ENCODE measurements at regions not wholly inside any gene's neighbourhood (a gene's known extent, or its start where the extent isn't known, plus 50 kb on each side); places are given as distances from the start of the nearest gene placed in this dataset.

DNA sequence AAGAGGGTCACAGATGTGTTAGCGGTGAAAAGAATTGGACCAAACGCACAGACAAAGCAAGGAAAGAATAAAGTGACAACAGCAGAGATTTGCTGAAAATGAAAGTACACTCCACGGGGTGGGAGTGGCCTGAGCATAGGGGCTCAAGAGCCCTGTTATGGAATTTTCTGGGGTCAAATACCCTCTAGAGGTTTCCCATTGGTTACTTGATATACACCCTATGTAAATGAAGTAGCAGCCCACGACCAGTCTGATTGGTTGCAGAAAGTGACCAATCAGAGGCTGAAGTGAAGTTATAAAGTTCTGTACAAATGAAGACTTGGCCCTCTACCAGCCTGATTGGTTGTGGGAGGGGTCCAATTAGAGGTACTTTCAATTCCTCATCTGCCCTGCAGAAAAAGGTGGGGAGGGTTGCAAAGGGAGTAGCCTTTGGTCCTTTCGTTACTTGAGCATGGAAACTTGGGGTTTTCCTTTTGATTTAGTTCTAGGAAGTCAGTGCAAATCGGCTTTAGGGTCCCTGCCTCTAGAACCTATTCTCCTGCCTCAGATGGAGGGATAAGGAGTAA lies 125.6 kb upstream of the PRPS1L1 start:
- TF ChIP-seq EZH2phosphoT487 (IDR thresholded peaks at IDR 0.05; ENCODE audit: insufficient read depth, low read depth) = no peak
- no peak for TF ChIP-seq EZH2 (IDR thresholded peaks at IDR 0.05; ENCODE audit: insufficient read depth, poor library complexity, severe bottlenecking)
